Lower leg skin (tissue), 3 donors: ENCODE measurements at regions not wholly inside any gene's neighbourhood (a gene's known extent, or its start where the extent isn't known, plus 50 kb on each side); places are given as distances from the start of the nearest gene placed in this dataset.

ENCODE experiments used
- POLR2A ChIP-seq, 2 donors: fragments of 450-650 bp; IDR thresholded peaks; one replicate each; pipeline ENCODE4 v1.6.1; 2016 to 2017; ENCODE audit warnings: antibody characterized with exemption in 2 of 2, mild to moderate bottlenecking in 1 of 2, moderate library complexity in 1 of 2
- TF ChIP-seq, protein P1 (sequence below), 3 donors: fragments of 450-650 bp; IDR thresholded peaks; one replicate each; pipeline ENCODE4 v1.5.1; 2016; ENCODE audit warnings: antibody characterized with exemption in 3 of 3, mild to moderate bottlenecking in 3 of 3, moderate library complexity in 2 of 3

DNA sequence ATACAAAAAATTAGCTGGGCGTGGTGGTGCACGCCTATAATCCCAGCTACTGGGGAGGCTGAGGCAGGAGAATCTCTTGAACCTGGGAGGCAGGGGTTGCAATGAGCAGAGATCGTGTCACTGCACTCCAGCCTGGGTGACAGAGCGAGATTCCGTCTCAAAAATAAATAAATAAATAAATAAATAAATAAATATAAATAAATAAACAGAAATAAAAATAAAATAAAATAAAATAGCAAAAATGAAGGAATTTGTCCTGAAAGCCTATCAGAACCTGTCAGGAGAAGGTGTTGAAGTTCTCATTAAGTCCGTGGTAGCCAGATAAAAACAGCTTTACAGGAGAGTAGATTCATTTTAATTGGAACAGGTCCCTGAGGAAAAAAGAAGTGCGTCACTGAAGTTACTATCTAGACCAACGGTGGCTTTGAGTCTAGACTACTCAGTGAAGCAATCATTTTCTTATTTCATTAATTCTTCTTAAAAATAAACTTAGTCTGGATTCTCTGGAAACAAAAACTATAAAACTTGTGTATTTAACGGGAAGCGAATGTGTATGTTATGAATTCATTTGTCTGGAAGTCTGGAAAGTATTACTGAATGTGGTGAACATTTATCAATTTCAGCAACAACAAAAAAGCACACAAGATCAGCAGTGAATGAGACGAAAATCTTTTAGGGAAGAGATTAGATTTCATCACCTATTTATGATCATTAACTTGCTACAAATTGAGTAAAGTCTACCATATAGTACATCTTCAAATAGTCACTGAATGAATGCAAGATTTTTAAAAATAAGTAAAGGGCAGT lies 248.5 kb upstream of the PDE3A start:
- TF ChIP-seq, protein P1, sequence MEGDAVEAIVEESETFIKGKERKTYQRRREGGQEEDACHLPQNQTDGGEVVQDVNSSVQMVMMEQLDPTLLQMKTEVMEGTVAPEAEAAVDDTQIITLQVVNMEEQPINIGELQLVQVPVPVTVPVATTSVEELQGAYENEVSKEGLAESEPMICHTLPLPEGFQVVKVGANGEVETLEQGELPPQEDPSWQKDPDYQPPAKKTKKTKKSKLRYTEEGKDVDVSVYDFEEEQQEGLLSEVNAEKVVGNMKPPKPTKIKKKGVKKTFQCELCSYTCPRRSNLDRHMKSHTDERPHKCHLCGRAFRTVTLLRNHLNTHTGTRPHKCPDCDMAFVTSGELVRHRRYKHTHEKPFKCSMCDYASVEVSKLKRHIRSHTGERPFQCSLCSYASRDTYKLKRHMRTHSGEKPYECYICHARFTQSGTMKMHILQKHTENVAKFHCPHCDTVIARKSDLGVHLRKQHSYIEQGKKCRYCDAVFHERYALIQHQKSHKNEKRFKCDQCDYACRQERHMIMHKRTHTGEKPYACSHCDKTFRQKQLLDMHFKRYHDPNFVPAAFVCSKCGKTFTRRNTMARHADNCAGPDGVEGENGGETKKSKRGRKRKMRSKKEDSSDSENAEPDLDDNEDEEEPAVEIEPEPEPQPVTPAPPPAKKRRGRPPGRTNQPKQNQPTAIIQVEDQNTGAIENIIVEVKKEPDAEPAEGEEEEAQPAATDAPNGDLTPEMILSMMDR (IDR thresholded peaks at IDR 0.05), result no peak
- no peak for TF ChIP-seq POLR2A (IDR thresholded peaks at IDR 0.05)
